ENCODE measurements at regions not wholly inside any gene's neighbourhood (a gene's known extent, or its start where the extent isn't known, plus 50 kb on each side); places are given as distances from the start of the nearest gene placed in this dataset.

GRCh38 chr16:61544165-61544564, 492.1 kb downstream of the CDH8 start:
- no peak for DNase-seq (ENCODE audit: low read depth)
- no peak for TF ChIP-seq CTCF (IDR thresholded peaks at IDR 0.05; ENCODE audit: insufficient read depth, low read length)
- no peak overlapping the region for H3K4me3 ChIP-seq (ENCODE audit: low read depth, low read length)

- no peak for TF ChIP-seq CTCF (IDR thresholded peaks at IDR 0.05; ENCODE audit: insufficient read depth, low read length)
- H3K4me3 ChIP-seq (ENCODE audit: low read depth, low read length) = no peak overlapping the region
- no peak for DNase-seq (ENCODE audit: low read depth)
These were observed 496.0 kb downstream of the CDH8 start for GRCh38 chr16:61540216-61540615.

GRCh38 chr16:61530697-61531096, 505.5 kb downstream of the CDH8 start:
- DNase-seq (ENCODE audit: low read depth) = no peak
- no peak for TF ChIP-seq CTCF (IDR thresholded peaks at IDR 0.05; ENCODE audit: insufficient read depth, low read length)
- H3K4me3 ChIP-seq (ENCODE audit: low read depth, low read length) = no peak overlapping the region

DNA sequence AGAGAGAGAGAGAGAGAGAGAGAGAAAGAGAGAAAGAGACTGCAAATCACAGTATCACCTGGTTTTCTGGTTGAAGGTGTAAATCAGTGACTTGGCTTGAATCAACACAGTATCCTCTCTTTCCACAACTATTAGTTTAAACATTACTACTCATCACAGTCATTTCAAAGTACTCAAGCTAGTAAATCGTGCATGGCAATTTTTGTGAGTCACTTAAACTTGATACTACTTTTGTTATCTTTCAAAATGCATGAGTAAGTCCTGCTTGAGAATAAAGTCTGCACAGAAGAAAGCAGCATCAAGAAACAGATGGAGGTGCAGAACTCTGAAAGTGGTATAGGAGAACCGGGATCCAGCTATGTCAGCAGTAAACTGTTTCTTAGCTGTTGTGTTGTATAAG, 535.4 kb downstream of the CDH8 start:
- DNase-seq (ENCODE audit: low read depth) = no peak
- TF ChIP-seq CTCF (IDR thresholded peaks at IDR 0.05; ENCODE audit: insufficient read depth, low read length) = no peak
- H3K4me3 ChIP-seq (ENCODE audit: low read depth, low read length) = no peak overlapping the region

GRCh38 chr16:61480250-61480649, 556.0 kb downstream of the CDH8 start:
- no peak for DNase-seq (ENCODE audit: low read depth)
- H3K4me3 ChIP-seq (ENCODE audit: low read depth, low read length) = no peak overlapping the region
- TF ChIP-seq CTCF (IDR thresholded peaks at IDR 0.05; ENCODE audit: insufficient read depth, low read length) = no peak

DNA sequence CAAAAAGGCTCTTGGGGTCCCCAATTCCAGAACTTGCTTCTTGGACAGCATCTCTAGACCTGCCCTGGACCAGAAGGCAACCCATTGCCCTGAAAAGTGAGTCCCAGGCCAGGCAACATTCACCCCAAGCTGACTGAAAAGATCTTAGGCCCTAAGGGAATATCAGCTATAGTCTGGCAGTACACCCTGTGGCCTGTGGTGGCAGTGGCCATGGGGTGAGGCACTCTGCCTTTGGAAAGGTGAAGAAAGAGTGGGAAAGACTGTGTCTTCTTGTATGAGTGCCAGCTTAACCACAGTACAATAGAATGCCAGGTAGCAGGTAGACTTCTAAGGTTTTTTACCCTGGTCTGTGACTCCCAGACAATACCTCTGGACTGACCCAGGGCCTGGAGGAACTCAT, 564.5 kb downstream of the CDH8 start:
- no peak overlapping the region for H3K4me3 ChIP-seq (ENCODE audit: low read depth, low read length)
- TF ChIP-seq CTCF (IDR thresholded peaks at IDR 0.05; ENCODE audit: insufficient read depth, low read length) = no peak
- no peak for DNase-seq (ENCODE audit: low read depth)

DNA sequence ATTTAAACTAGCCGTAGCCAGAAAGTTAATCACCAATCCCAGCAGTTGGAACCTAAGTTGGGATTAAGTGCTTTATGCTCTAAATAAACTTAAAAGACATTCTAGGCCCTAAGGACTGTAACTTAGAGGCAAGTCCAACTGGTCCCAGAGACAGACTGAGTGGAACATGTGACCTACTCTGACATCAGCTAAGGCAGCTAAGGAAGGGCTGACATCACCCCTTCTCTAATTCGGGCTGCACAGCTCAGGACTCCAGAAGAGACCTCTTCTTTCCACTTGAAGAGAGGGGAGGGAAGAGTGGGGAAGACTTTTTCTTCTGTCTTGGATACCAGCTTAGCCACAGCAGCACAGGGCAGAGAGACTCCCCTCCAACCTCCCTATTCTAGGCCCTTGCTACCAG, 565.2 kb downstream of the CDH8 start:
- H3K4me3 ChIP-seq (ENCODE audit: low read depth, low read length) = no peak overlapping the region
- no peak for TF ChIP-seq CTCF (IDR thresholded peaks at IDR 0.05; ENCODE audit: insufficient read depth, low read length)
- DNase-seq (ENCODE audit: low read depth) = no peak
